ENCODE measurements at regions not wholly inside any gene's neighbourhood (a gene's known extent, or its start where the extent isn't known, plus 50 kb on each side); places are given as distances from the start of the nearest gene placed in this dataset.

DNA sequence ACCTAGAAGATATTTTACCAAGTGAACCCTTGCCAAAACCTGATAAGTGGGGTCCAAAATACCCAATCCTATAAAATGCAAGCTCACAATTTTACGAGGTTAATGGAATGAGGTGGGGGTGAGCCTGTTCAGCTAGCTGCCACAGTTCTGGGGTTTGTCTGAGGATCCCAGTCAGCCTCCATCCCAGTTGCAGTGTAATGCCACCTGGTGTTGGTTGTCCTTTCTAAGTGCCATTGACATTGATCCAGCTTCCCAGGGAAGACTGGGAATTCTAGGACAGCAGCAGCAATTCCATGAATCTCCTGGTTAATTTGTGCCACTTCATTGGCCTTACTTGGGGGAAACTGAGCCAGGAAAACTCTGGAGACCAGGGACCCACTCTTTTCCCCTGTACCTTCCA lies 298.3 kb downstream of the RWDD3 start:
- Histone ChIP-seq H4K20me1 (ENCODE audit: insufficient read depth, low read length, poor library complexity, severe bottlenecking) (no peaks in the 10 kb centered on the region), H3F3A (ENCODE audit: low read depth) (no peaks in the 10 kb centered on the region), H3K9ac (ENCODE audit: low read depth, low read length, poor library complexity, severe bottlenecking) (no peak overlapping the region), H3K4me2 (ENCODE audit: low read depth, low read length, poor library complexity, severe bottlenecking) (no peak overlapping the region), H3K27me3 (ENCODE audit: insufficient read depth, low read length, poor library complexity, severe bottlenecking) (no peaks in the 10 kb centered on the region), H3K9me2 (replicated peaks; ENCODE audit: low read depth, low read length) (no peaks in the 10 kb centered on the region), H3K4me3 (ENCODE audit: low read length, poor library complexity, severe bottlenecking) (no peak overlapping the region), H3K9me3 (ENCODE audit: insufficient read depth, low read depth, low read length) (no peaks in the 10 kb centered on the region), H3K36me3 (ENCODE audit: insufficient read depth, low read length) (no peaks in the 10 kb centered on the region), H2AFZ (ENCODE audit: low read length) (no peak overlapping the region), H3K4me1 (ENCODE audit: insufficient read depth, low read length, poor library complexity, severe bottlenecking) (no peaks in the 10 kb centered on the region), H3K79me2 (ENCODE audit: insufficient read depth, low read length) (no peaks in the 10 kb centered on the region)
- TF ChIP-seq CTCF (conservative IDR thresholded peaks at IDR 0.05; ENCODE audit: low read length) = no peak
- TF ChIP-seq EZH2phosphoT487 (IDR thresholded peaks at IDR 0.05; ENCODE audit: borderline replicate concordance) = no peak

DNA sequence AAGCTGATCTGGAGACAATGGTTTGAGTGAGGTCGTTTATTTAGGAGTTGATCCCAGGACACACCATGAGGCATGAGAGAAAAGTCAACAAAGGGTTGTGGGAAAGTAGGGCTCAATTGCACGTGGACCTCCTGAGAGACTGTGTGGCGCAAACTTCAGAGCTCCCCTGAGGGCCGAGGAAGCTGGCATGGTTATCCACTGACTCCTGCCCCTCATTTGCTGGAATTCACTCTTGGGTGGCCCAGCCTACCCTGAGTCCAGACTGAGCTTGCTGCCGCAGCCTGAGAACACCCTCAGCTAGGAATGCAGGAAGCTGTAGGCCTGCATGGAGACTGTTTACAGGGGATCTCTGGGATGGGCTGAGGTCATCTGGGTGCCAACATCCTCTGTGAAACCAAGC lies 301.0 kb downstream of the RWDD3 start:
- H3K4me1 ChIP-seq (ENCODE audit: insufficient read depth, low read length, poor library complexity, severe bottlenecking) = no peaks in the 10 kb centered on the region
- H3K36me3 ChIP-seq (ENCODE audit: insufficient read depth, low read length) = no peaks in the 10 kb centered on the region
- no peaks in the 10 kb centered on the region for H3K9me2 ChIP-seq (replicated peaks; ENCODE audit: low read depth, low read length)

DNA sequence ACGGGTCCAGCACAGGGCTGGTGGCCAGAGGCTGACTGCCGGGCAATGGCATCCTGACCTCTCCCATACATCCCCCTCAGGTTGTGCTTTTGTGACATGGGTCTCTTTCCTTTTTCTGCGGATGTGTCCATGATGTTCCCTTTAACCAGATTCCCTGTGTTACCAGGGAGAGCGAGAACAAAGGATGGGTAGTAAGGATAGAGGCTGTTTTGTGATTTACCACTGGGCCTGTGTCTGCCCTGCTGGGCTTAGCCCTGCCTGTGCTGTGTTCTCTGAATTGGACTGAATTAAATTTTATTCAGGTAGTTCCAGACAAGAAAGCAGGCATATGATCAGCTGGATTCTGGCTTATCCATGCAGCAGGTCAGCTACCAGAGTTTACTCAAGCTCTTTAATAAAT lies 301.6 kb downstream of the RWDD3 start:
- no peak overlapping the region for H3K9ac ChIP-seq (ENCODE audit: low read depth, low read length, poor library complexity, severe bottlenecking)
- H3K79me2 ChIP-seq (ENCODE audit: insufficient read depth, low read length) = no peaks in the 10 kb centered on the region
- H3F3A ChIP-seq (ENCODE audit: low read depth) = no peaks in the 10 kb centered on the region
- TF ChIP-seq CTCF (conservative IDR thresholded peaks at IDR 0.05; ENCODE audit: low read length) (no peak), EZH2phosphoT487 (IDR thresholded peaks at IDR 0.05; ENCODE audit: borderline replicate concordance) (no peak)
- H3K4me1 ChIP-seq (ENCODE audit: insufficient read depth, low read length, poor library complexity, severe bottlenecking) = no peaks in the 10 kb centered on the region
- H3K9me2 ChIP-seq (replicated peaks; ENCODE audit: low read depth, low read length) = no peaks in the 10 kb centered on the region
- no peak overlapping the region for H3K4me2 ChIP-seq (ENCODE audit: low read depth, low read length, poor library complexity, severe bottlenecking)
- H3K9me3 ChIP-seq (ENCODE audit: insufficient read depth, low read depth, low read length) = no peaks in the 10 kb centered on the region
- H4K20me1 ChIP-seq (ENCODE audit: insufficient read depth, low read length, poor library complexity, severe bottlenecking) = no peaks in the 10 kb centered on the region
- no peak overlapping the region for H3K4me3 ChIP-seq (ENCODE audit: low read length, poor library complexity, severe bottlenecking)
- H2AFZ ChIP-seq (ENCODE audit: low read length) = no peak overlapping the region
- H3K36me3 ChIP-seq (ENCODE audit: insufficient read depth, low read length) = no peaks in the 10 kb centered on the region
- H3K27me3 ChIP-seq (ENCODE audit: insufficient read depth, low read length, poor library complexity, severe bottlenecking) = no peaks in the 10 kb centered on the region

More for the DNA sequence above, 301.0 kb downstream of the RWDD3 start:
- H4K20me1 ChIP-seq (ENCODE audit: insufficient read depth, low read length, poor library complexity, severe bottlenecking) = no peaks in the 10 kb centered on the region
- no peak overlapping the region for H2AFZ ChIP-seq (ENCODE audit: low read length)
- no peaks in the 10 kb centered on the region for H3K79me2 ChIP-seq (ENCODE audit: insufficient read depth, low read length)
- no peaks in the 10 kb centered on the region for H3K27me3 ChIP-seq (ENCODE audit: insufficient read depth, low read length, poor library complexity, severe bottlenecking)
- no peaks in the 10 kb centered on the region for H3K9me3 ChIP-seq (ENCODE audit: insufficient read depth, low read depth, low read length)
- TF ChIP-seq EZH2phosphoT487 (IDR thresholded peaks at IDR 0.05; ENCODE audit: borderline replicate concordance) (no peak), CTCF (conservative IDR thresholded peaks at IDR 0.05; ENCODE audit: low read length) (no peak)
- no peak overlapping the region for H3K9ac ChIP-seq (ENCODE audit: low read depth, low read length, poor library complexity, severe bottlenecking)
- H3F3A ChIP-seq (ENCODE audit: low read depth) = no peaks in the 10 kb centered on the region
- H3K4me2 ChIP-seq (ENCODE audit: low read depth, low read length, poor library complexity, severe bottlenecking) = no peak overlapping the region
- no peak overlapping the region for H3K4me3 ChIP-seq (ENCODE audit: low read length, poor library complexity, severe bottlenecking)
